ENCODE measurements at regions not wholly inside any gene's neighbourhood (a gene's known extent, or its start where the extent isn't known, plus 50 kb on each side); places are given as distances from the start of the nearest gene placed in this dataset.

GRCh38 chr2:19846567-19846966, 55.2 kb downstream of the TTC32 start:
- no peak for DNase-seq (ENCODE audit: low spot score)

GRCh38 chr2:19846030-19846429, 55.8 kb downstream of the TTC32 start:
- peak; percentile 19 for DNase-seq (ENCODE audit: low spot score)
- intact Hi-C loops (cut with DNase I) = no loop called here

More at GRCh38 chr2:19846567-19846966, 55.2 kb downstream of the TTC32 start:
- intact Hi-C loops (cut with DNase I) = no loop called here

GRCh38 chr2:19845323-19845920, 56.4 kb downstream of the TTC32 start:
- DNase-seq (ENCODE audit: low spot score) = no peak
- intact Hi-C loops (cut with DNase I) = no loop called here

- intact Hi-C loops (cut with DNase I) = no loop called here
- DNase-seq (ENCODE audit: low spot score) = no peak
Observed at GRCh38 chr2:19844750-19845149, 57.0 kb downstream of the TTC32 start.

GRCh38 chr2:19843992-19844515, 57.7 kb downstream of the TTC32 start:
- intact Hi-C loops (cut with DNase I) = no loop called here
- DNase-seq (ENCODE audit: low spot score) = peak; percentile 19

- intact Hi-C loops (cut with DNase I) = no loop called here
- DNase-seq (ENCODE audit: low spot score) = peak; percentile 46
Observed at GRCh38 chr2:19841918-19842693, 59.7 kb downstream of the TTC32 start.

GRCh38 chr2:19839438-19839837, 62.3 kb downstream of the TTC32 start:
- intact Hi-C loops (cut with DNase I) = no loop called here
- peak; percentile 39 for DNase-seq (ENCODE audit: low spot score)

GRCh38 chr2:19838616-19839015, 63.2 kb downstream of the TTC32 start:
- intact Hi-C loops (cut with DNase I) = no loop called here

GRCh38 chr2:19837235-19837766, 64.5 kb downstream of the TTC32 start:
- intact Hi-C loops (cut with DNase I) = no loop called here
- DNase-seq (ENCODE audit: low spot score) = no peak

More at GRCh38 chr2:19838616-19839015, 63.2 kb downstream of the TTC32 start:
- no peak for DNase-seq (ENCODE audit: low spot score)

- DNase-seq (ENCODE audit: low spot score) = peak; percentile 71
Observed at GRCh38 chr2:19835781-19836281, 66.0 kb downstream of the TTC32 start.

GRCh38 chr2:19833978-19834377, 67.8 kb downstream of the TTC32 start:
- intact Hi-C loops (cut with DNase I) = no loop called here
- peak; percentile 50 for DNase-seq (ENCODE audit: low spot score)

More at GRCh38 chr2:19835781-19836281, 66.0 kb downstream of the TTC32 start:
- intact Hi-C loops (cut with DNase I) = no loop called here

- no peak for DNase-seq (ENCODE audit: low spot score)
- intact Hi-C loops (cut with DNase I) = no loop called here
Observed at GRCh38 chr2:19829672-19830071, 72.1 kb downstream of the TTC32 start.

- intact Hi-C loops (cut with DNase I) = no loop called here
- DNase-seq (ENCODE audit: low spot score) = no peak
Observed at GRCh38 chr2:19826874-19827273, 74.9 kb downstream of the TTC32 start.

- intact Hi-C loops (cut with DNase I) = no loop called here
Observed at GRCh38 chr2:19823507-19823906, 78.3 kb downstream of the TTC32 start.

GRCh38 chr2:19819097-19820065, 82.4 kb downstream of the TTC32 start:
- intact Hi-C loops (cut with DNase I) = no loop called here

More at GRCh38 chr2:19823507-19823906, 78.3 kb downstream of the TTC32 start:
- DNase-seq (ENCODE audit: low spot score) = no peak

GRCh38 chr2:19818543-19818942, 83.2 kb downstream of the TTC32 start:
- DNase-seq (ENCODE audit: low spot score) = no peak

More at GRCh38 chr2:19819097-19820065, 82.4 kb downstream of the TTC32 start:
- no peak for DNase-seq (ENCODE audit: low spot score)

GRCh38 chr2:19818039-19818438, 83.7 kb downstream of the TTC32 start:
- intact Hi-C loops (cut with DNase I) = no loop called here
- no peak for DNase-seq (ENCODE audit: low spot score)

More at GRCh38 chr2:19818543-19818942, 83.2 kb downstream of the TTC32 start:
- intact Hi-C loops (cut with DNase I) = no loop called here

GRCh38 chr2:19815746-19816145, 86.0 kb downstream of the TTC32 start:
- no peak for DNase-seq (ENCODE audit: low spot score)
- intact Hi-C loops (cut with DNase I) = no loop called here

GRCh38 chr2:19812166-19812565, 89.6 kb downstream of the TTC32 start:
- intact Hi-C loops (cut with DNase I) = no loop called here
- no peak for DNase-seq (ENCODE audit: low spot score)
